Activated T-helper 1 cell treated with Interleukin-2 at 50 U/mL for 16 hours (primary cell): ENCODE measurements at regions not wholly inside any gene's neighbourhood (a gene's known extent, or its start where the extent isn't known, plus 50 kb on each side); places are given as distances from the start of the nearest gene placed in this dataset.

ENCODE experiments used
- DNase-seq: peaks from one replicate; pipeline ENCODE4 v3.0.0-alpha.2; 2020; ENCODE audit warnings: low read depth

DNA sequence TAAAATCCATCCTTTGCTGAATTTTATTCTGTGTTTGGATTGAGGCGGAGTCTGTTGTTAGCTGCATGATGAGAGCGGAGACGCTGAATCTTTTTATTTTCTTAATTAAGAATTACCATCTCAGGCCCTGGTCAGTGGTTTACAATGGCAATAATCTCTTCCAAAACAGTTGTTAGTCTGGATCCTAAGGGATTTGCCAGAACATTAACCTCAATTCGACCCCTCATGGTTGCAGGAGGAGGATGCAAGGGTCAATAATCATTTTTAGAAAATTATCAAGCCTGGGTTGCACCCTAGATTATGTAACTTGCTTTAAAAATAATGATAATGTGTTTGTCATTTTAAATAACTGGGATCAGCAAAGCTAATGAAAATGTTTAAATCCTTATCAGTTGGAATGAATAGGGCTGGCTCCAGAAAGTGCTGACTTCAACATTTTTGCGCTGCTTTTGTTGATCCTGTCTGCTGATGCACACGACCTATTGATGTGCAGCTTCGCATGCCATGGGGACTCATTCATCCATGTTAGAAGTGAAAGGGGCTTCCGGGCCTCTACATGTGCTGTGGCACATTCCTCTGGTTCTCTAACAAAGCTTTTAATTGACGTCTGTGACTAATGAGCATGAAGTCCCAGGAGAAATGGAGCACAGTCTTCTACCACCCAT, 80.7 kb upstream of the KIAA1217 start:
- DNase-seq = no peak

DNA sequence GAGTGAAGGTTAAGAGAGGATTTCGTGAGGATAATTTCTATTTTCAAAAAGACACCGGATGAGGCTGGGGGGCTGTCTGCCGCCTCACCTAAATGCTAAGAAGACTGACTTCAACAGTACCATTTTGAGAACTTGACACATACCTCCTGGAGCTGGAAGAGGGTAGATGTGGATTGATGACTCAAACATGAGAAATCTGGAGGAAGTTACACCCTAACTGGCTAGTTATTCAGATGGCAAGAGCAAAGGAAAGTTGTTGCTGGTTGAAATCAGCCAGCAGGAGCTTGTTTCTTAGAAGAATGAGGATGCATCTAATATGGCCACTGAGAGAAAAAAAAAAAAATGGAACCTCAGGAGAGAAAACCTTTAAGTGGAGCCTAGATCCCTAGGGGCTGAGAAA, 76.2 kb upstream of the KIAA1217 start:
- DNase-seq = no peak

DNA sequence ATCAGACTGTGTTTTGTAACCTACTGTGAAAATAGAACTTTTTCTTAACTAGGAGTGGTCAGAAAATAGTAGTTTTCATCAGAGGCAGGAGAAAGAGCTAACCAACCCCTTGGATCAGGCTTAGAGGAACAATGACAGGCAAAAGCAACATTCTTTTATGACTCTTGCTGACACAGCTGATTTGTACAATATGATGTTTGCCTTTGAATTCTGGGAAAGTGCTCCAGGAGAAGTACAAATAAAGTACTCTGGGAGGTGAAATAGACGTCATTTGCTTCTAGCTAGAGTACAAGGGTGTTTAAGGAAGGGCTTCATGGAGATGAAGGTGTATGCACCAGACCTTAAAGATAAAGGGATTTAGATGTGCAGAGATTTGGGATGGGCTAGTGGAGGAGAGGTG, 75.1 kb upstream of the KIAA1217 start:
- DNase-seq = no peak

DNA sequence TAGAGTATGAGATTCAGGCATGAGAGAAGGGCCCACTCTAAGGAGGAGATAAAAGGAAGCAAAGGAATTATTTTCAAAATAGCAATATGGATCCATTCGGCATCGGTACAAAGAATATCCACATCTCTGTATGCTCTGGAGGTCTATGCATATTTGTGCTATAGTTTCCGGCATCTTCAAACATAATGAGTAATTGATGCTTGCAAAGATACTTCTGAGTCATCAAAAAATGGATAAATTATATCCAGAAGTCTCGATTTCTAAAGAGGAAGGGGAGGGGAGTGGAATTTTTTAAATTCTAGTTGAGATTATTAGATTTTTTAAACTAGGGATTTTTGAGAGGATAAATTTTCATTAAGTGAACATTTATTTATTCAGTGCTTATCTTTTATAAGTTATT, 72.9 kb upstream of the KIAA1217 start:
- no peak for DNase-seq

DNA sequence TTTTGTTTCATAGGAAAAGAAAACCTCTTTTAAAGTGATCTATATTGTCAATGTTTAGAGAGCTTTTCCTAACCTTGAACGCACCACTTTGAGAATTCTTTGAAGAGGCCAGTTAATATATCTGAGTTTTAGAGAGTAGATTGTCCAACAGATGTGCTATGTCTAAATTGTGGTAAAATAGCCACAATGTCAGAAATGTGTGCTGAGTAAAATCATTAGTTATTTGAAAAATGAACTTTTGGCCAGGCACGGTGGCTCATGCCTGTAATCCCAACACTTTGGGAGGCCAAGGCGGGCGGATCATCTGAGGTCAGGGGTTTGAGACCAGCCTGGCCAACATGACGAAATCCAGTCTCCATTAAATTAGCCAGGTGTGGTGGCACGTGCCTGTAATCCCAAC, 61.6 kb upstream of the KIAA1217 start:
- DNase-seq = no peak

DNA sequence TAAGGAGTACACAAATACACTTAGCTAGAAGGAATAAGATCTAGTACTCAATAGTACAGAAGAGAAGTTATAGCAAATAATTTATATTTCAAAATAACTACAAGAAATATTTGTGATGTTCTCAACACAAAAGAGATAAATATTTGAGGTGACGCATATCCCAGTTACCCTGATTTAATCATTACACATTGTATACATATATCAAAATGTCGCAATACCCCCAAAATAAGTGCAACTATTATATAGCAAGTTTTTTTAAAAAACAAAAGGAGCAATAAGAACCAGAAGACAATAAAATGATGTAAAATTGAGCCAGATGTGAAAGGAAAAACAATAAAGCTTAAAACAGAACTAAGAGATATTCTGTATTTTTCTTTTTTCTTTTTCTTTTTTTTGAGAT, 59.3 kb upstream of the KIAA1217 start:
- DNase-seq = no peak

DNA sequence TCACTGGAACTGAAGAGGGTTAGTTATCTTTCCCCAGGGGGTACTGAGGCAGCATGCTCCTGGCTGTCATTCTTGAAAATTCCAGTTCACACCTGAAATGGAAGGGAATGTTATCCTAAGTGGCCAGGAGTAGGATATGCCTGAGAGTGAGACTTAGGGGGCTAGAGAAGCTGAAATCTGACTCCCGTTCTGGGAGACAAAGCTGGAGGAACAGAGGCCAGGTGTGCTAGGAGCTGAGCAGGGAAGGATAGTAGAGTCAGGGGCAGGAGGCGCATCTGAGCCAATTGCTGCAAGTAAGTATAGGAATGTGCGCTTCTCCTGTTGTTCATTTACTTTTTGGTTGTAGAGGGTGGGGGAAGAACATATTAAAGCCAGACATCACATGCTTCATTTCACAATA, 58.1 kb upstream of the KIAA1217 start:
- DNase-seq = no peak

DNA sequence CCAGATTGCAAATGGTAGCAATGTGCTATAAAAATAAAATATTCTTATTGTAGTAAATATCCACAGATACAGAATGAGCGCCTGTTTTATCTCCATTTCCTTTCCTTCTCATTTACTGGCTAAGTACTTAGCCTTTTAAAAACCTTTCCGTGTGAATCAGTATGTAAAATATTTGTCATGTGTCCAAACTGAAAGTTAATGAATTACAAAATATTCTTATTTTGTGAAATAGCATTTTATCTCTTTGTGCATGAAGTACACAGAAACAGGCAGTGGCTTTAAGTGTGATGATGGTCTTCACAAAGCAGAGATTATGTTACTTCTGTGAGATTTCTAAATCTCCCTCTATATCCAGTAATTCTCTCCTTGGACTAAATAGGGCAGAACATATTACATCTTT, 56.7 kb upstream of the KIAA1217 start:
- DNase-seq = no peak

DNA sequence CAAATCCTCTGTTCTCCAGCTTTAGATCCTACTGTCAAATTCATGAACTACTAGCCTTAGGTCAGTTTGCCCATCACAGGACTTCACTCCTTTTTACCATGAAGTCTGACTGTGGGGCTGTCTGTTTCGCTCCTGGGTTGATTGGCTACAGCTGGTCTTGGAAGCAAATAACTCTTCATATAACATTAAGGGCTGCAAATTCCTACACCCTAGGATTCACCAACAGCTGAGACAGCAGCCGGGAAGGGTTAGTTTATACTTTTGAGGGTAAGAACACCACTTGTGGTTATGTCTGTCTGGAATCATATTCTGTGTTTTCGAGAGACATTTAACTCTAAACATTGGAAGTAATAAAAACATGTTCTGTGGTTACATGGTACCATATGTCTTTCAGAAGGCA, 55.9 kb upstream of the KIAA1217 start:
- DNase-seq = no peak

DNA sequence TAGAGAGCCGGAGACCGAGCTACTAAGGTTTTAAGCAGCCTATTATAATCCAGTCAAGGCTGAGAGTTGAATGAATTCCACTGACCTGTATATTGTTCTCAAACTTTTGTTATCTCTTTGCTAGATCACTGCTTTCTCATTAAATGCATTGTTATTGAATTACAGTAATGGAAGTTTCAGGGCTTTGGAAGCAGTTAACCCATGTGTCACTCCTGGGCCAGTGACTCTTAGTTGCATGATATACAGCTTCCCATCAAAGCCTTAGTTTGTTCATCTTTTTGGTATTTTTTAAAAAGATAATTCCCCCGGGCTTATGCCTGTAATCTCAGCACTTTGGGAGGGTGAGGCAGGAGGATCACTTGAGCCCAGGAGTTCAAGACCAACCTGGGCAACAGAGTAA, 55.4 kb upstream of the KIAA1217 start:
- DNase-seq = no peak

DNA sequence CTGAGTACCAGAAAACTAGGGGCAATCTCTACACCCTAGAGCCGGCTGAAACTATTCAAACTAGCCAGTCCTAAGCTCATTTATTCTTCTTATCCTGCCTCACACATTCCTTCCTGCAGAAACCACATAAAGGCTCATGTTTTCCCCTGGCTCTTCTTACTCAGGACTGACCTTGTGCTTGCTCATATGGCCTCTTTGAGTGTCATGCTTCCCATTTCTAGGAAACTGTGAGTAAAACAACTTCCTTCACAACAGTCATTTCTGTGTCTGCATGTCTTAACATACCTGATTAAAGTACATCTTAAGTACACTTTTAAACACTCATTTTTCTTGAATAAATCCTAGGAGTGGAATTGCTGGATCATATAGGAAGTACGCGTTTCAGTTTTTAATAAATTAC, 52.3 kb upstream of the KIAA1217 start:
- no peak for DNase-seq

DNA sequence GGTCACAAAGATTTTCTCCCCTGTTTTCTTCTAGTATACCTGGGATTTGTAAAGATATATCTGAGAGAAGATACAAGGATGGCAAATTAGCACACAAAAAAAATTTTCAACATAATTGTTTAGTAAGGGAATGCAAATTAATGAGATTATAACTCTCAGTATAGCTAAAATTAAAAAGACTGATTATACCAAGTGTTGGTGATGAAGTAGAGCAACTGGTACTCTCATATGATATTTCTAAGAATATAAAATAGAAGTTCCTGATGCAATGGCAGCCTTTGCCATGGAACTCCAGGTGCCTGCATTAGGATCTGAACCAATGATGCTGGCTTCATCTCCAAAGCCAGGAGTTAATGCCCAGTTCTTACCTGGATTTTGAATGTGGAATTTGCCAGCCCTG, 51.4 kb upstream of the KIAA1217 start:
- DNase-seq = no peak
